Inflammatory macrophage (primary cell): ENCODE measurements at regions not wholly inside any gene's neighbourhood (a gene's known extent, or its start where the extent isn't known, plus 50 kb on each side); places are given as distances from the start of the nearest gene placed in this dataset.

ENCODE experiments used
- DNase-seq, 2 donors: peaks; one replicate each; pipeline ENCODE4 v3.0.0-alpha.2; 2020 to 2022

DNA sequence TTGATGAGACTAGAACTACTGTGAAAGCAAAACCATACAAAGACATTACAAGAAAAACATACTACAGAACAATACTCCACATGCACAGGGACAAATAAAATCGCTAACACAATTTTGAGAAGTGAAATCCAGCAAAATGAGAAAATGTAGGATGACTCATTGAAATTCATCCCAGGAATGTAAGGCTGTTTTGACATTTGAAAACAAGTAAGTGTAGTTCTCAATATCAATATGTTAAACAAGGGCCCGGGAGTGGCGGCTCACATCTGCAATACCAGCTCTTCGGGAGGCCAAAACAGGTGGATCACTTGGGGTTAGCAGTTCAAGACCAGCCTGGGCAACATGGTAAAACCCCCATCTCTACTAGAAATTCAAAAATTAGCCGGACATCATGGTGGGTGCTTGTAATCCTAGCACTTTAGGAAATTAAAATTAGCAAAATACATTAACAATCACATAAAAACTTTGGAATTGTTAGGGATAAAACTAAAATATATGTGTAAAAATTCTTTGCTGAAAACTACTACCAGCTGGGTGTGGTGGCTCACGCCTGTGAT, 113.7 kb upstream of the ADARB2 start:
- DNase-seq = no peak

DNA sequence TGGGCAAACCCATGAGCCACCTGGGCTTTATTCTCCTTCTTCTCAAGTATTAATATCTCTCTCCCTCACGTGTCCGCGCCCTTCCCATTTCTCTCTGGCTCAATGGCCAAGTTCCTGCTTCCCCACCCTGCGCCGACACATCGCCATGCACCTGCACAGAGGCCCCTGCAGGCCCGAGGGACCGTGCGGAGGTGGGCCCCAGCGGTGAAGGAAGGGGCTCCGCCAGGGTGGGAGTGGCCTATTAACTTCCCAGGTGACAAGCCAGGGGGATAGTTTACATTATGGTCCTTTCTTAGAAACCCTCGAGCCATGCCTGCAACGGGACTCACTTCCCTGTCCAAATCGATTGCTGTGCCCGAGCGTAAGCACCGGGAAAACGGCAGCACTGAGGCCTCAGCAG, 110.0 kb upstream of the ADARB2 start:
- DNase-seq = no peak

DNA sequence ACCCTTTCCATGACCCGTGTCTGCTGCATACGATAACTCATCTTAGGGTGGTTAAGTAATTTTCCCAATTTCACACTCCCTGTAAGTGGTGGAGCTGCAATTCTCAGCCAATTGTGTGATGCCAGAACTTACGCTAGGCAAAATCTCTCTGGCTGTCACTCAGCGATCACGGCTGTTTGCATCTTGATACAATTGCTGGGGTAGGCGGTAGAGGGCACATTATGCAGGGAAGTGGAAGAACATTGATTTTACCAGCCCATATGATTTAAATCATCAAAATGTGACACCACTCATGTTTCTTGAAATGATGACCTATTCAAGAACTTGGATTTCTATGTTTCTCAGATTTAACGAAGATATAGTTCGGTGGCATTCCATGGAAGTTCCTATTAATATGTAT, 108.7 kb upstream of the ADARB2 start:
- no peak for DNase-seq

DNA sequence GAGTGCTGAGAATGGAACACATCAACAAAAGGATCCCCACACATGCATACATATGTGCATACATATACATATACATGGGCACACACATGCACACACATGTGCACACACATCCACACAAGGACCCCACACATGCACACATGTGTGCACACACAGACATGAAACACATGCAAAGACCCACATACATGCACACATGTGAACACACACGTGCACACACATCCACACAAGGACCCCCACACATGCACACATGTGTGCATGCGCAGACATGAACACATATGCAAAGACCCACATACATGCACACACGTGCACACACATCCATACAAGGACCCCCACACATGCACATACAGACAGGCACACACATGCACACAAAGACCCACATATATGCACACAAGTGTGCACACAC, 104.4 kb upstream of the ADARB2 start:
- DNase-seq = no peak

DNA sequence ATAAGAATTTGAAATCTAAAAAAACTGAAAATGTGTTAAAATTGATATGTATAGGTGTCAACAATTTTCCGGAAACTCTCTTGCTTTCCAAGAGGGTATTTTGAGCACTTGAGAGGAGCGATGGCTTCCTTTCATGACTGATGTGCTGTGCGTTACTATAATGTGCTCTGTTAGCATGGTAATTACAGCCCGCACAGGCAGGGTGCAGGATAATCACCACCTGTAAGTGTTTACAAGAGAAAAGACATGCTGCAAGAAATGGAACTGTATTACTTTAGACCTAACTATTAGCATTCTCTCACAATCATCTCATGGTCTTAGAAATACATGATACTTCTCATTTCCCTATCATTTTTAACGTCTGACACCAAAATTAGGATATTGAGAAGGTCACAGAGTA, 92.4 kb upstream of the ADARB2 start:
- DNase-seq = no peak

DNA sequence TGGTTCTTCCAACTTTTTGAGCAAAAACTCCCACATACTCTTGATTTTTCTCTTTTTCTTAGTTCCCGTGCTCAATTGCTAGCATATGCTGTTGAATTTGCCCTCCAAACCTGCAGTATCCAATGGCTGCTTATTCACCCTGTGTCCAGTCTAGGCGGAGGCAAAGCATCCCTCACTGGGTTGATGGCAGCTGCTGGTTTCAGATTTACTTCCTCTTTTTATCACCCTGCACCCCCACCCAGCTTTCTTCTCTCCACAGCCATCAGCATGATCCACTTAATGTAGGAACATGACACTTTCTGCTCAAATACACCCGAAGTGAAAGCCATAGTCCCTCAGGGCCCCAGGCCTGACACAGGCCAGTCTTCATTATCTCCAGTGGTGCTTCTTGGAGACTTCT, 87.6 kb upstream of the ADARB2 start:
- DNase-seq = no peak

DNA sequence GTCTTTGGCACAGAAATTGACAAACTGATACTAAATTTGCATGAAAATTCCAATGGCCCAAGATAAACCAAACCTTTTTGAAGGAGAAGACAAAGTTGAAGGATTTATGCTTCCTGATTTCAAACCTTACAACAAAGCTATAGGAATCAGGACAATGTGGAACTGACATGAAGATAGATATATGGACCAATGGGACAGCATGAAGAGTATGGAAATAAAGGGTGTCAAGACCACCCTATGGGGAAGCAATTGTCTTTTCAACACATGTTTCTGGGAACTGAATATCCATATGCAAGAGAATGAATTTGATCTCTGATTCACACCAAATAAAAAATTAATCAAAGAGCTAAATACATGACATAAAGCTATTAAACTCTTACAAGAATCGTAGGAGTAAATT, 77.2 kb upstream of the ADARB2 start:
- DNase-seq = no peak

DNA sequence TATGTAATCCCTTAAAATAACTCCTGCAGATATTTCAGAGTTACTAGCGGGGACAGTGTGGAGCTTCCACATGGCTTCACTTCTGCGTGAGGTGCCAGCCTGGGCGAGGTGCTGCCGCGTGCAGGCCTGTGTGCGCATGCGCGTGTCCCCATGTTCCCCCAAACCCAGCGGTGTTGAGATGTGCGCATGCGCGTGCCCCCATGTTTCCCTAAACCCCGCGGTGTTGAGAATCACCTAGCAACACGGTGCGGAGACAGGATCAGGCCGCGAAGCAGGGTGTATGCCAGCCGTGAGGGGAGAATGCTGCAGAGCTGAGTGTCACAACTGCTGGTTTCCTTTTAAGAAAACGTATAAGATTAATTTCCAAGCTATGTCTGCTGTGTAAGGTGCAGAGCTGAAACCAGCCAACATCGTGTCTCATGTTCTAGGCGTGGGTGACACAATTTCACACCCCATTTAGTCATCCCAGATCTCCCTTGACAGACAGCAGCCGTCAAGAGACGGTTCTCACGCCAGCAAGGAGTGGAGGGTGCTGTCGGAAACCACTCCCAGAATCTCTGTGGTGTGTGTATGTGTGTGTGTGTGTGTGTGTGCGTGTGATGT, 71.9 kb upstream of the ADARB2 start:
- DNase-seq = no peak

DNA sequence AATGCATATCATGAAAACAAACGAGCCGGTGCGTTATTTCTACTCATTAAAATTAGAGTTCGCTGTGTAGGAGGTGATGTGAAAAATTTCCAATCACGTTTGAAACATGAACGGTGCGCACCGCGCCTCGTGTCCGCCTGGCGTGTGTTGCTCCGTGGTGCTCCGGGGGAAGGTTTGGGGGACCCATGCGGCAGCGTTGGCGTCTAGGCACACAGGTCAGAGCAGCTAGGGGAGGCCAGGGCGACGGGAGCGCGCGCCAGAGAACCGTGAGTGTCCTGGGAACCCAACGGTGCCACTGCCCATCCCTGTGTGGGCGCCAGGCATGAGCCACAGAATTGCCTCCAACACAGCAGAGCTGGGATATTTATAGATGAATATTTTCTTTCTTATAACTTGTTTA, 70.6 kb upstream of the ADARB2 start:
- DNase-seq = no peak

DNA sequence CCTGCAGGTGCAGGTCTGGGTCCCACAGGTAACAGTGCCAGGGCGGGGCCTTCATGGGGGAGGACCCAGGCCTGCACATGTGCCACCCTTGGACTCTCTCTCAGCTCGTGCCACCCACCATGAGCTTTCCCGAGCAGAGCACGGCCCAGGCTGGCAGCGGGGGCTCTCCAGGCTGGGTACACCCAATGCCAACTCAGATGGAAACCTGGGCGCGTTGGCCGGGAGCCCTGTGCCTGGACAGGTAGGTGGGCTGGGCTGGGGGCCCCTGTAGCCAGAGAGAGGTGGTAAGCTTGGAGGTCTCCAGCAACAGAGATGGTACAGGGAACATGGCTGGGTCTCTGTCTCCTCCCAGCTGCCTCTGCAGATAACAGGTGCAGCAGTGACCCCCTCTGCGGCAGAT, 69.9 kb upstream of the ADARB2 start:
- no peak for DNase-seq

DNA sequence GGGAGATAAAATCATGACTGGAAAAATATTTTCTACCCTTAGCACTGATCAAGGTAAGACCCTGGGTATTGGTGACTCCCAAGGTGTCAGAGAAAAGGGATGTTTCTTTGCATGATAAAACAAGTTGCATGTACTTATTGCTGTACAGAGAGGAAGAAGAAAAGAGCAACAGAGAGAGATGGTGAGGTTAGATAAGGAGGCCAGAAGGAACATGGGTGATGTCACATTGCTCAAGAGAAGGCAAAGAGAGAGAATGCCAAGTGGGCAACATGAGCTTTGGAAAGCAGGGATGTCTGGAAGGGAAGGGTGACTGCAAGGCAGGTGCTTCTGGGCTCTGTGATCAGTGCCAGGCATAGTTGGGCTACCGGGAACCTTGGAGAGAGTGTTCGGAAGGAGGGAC, 65.1 kb upstream of the ADARB2 start:
- no peak for DNase-seq

DNA sequence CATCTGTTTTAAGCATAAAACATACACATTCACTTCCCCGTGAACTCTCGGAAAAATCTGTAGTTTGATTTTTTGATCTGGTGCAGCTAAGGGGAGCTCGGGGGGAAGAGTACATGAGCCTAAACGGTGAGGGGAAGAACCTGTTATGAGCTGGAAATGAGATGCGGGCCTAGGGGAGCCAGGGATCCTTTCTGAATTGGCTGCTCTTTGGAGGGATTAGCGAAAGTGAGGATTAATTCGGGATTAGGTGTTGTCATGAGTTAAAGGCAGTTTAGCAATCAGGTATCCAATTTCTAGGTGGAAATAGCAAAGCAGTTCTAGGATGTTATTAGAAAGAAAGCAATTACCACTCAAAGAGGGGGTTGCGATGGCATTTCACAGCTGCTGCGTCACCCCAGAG, 51.1 kb upstream of the ADARB2 start:
- no peak for DNase-seq
